Karpas-422 (cell line): ENCODE measurements at regions not wholly inside any gene's neighbourhood (a gene's known extent, or its start where the extent isn't known, plus 50 kb on each side); places are given as distances from the start of the nearest gene placed in this dataset.
"Not testable (repeated sequence)": the region's sequence is repeated elsewhere in the genome, so short reads cannot be mapped to it uniquely, and the experiment has no call there.

ENCODE experiments used
- DNase-seq: peaks from one replicate; pipeline ENCODE4 v3.0.0-alpha.2; 2015
- H2AFZ ChIP-seq: fragments of 200-600 bp; sonication (generic); 2 replicates; pipeline ENCODE4 v1.6.1; 2014; ENCODE audit warnings: antibody characterized with exemption, low read length, mixed read lengths
- H3K27ac ChIP-seq: fragments of 200-600 bp; sonication (generic); 2 replicates; pipeline ENCODE4 v1.5.1; 2014; ENCODE audit warnings: mild to moderate bottlenecking, low read length, moderate library complexity
- H3K27me3 ChIP-seq: fragments of 200-600 bp; sonication (generic); 2 replicates; pipeline ENCODE4 v1.6.1; 2014; ENCODE audit warnings: low read length, mixed read lengths
- H3K36me3 ChIP-seq: fragments of 200-600 bp; sonication (generic); 2 replicates; pipeline ENCODE4 v1.6.1; 2014; ENCODE audit warnings: low read length, mixed read lengths; ENCODE audit not compliant: insufficient read depth
- H3K4me1 ChIP-seq: fragments of 200-600 bp; sonication (generic); 2 replicates; pipeline ENCODE4 v1.6.1; 2014; ENCODE audit warnings: mild to moderate bottlenecking, low read length, mixed read lengths
- H3K4me2 ChIP-seq: fragments of 200-600 bp; sonication (generic); 2 replicates; pipeline ENCODE4 v1.6.1; 2014; ENCODE audit warnings: low read length, low read depth, mild to moderate bottlenecking; ENCODE audit not compliant: poor library complexity, severe bottlenecking
- H3K4me3 ChIP-seq: fragments of 200-600 bp; sonication (generic); 2 replicates; pipeline ENCODE4 v1.5.1; 2014; ENCODE audit warnings: mild to moderate bottlenecking, antibody characterized with exemption, low read length, mixed read lengths
- H3K79me2 ChIP-seq: fragments of 200-600 bp; sonication (generic); 2 replicates; pipeline ENCODE4 v1.6.1; 2014; ENCODE audit warnings: mild to moderate bottlenecking, low read length, mixed read lengths
- H3K9ac ChIP-seq: fragments of 200-600 bp; sonication (generic); 2 replicates; pipeline ENCODE4 v1.6.0; 2014; ENCODE audit warnings: low read length
- H3K9me2 ChIP-seq: fragments of 200-600 bp; sonication (generic), shearing (Covaris generic); replicated peaks from 2 replicates; pipeline ENCODE4 v1.6.0; 2014; ENCODE audit warnings: mild to moderate bottlenecking, low read length, moderate library complexity; ENCODE audit not compliant: insufficient read depth
- H3K9me3 ChIP-seq: fragments of 300-700, 200-600 bp; sonication (generic); 2 replicates; pipeline ENCODE4 v1.6.1; 2014; ENCODE audit warnings: low read length, mixed read lengths
- H4K20me1 ChIP-seq: fragments of 200-600 bp; sonication (generic); 2 replicates; pipeline ENCODE4 v1.6.1; 2014; ENCODE audit warnings: mild to moderate bottlenecking, antibody characterized with exemption, low read length, low read depth; ENCODE audit not compliant: insufficient read depth

DNA sequence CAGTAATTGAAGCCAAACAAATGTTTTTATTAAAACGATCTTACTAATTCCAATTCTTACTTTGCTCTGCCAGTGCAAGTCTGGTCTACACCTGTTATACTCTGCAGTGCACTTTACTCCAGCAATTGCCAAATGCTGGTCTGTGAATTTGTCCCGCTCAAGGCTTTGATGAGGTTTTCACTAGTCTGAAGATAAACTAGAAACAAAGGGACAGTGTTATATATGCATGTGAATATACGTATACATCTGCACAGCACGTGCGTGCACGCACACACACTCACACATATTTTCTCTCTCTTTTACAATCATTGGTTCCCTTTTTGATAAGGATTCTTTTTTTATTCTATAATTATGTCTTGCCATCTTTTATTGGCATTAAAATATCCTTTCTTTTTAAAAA is 88.5 kb upstream of the LCORL start:
- H3K27ac ChIP-seq, result no peak overlapping the region
- no peak overlapping the region for H3K4me2 ChIP-seq
- DNase-seq, result no peak
- no peak overlapping the region for H3K9ac ChIP-seq
- H4K20me1 ChIP-seq, result no peaks in the 10 kb centered on the region
- no peaks in the 10 kb centered on the region for H3K36me3 ChIP-seq
- H3K4me3 ChIP-seq, result no peak overlapping the region
- H3K9me2 ChIP-seq, result no peaks in the 10 kb centered on the region
- no peaks in the 10 kb centered on the region for H3K4me1 ChIP-seq
- H3K27me3 ChIP-seq, result no peaks in the 10 kb centered on the region
- H3K9me3 ChIP-seq, result no peaks in the 10 kb centered on the region
- no peaks in the 10 kb centered on the region for H3K79me2 ChIP-seq
- H2AFZ ChIP-seq, result no peak overlapping the region

- H3K27me3 ChIP-seq, result no peaks in the 10 kb centered on the region
- H3K4me2 ChIP-seq, result no peak overlapping the region
- H3K36me3 ChIP-seq, result no peaks in the 10 kb centered on the region
- H3K9me2 ChIP-seq, result no peaks in the 10 kb centered on the region
- no peaks in the 10 kb centered on the region for H4K20me1 ChIP-seq
- no peaks in the 10 kb centered on the region for H3K9me3 ChIP-seq
- no peak overlapping the region for H3K27ac ChIP-seq
- no peak overlapping the region for H3K4me3 ChIP-seq
- no peaks in the 10 kb centered on the region for H3K79me2 ChIP-seq
- H3K9ac ChIP-seq, result no peak overlapping the region
- H3K4me1 ChIP-seq, result no peaks in the 10 kb centered on the region
- no peak for DNase-seq
- H2AFZ ChIP-seq, result no peak overlapping the region
Observed at GRCh38 chr4:18109676-18110075, 88.1 kb upstream of the LCORL start.

DNA sequence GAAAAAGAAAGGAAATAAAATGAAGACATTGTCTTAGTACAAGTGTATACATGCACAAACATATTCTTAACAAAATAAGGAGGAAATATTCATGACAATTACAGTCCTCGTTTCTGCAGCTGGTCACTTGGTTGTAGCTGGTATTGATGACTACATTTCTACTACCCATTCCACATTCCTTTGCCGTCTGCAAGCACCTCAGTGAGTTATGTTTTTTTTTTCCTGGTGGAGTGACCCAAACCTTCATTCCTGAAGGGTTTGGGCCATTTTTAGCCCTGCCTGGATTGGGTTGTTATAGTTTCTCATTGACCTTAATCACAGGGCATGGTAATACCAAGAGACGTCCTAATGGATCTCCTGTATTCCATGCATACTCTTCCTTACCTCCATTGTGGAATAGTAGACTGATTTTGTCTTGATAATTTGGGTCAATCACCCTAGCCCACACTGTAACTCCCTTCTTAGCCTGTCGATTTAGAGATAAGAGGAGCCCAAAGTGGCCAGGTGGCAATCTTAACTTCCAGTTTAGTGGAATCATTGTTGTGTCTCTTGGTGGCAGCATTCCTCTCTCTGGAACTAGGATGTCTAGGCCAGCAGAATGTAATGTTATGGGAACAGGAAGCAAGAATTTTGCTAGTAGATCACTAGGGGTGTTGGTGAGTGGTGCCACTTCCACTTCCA is 86.4 kb upstream of the LCORL start:
- H3K79me2 ChIP-seq, result not testable (repeated sequence)

DNA sequence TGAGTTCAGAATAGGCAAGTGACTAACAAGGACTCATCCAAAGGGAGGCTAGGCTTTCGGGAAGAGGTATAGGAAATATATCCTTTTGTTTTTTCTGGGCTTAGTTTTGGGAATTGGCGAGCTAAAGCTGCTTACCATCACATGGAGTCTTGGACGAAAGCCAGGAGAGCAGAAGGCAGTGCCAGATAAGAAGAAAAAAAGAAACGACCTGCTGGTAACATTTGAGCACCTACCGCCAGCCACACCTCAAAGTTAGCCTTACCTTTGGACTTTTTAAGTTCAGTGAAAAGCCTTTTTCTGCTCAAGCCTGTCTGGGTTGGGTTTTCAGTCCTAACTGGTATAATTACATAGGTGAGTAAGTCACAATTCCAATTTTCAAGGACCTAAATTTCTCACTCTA is 85.1 kb upstream of the LCORL start:
- H3K36me3 ChIP-seq, result no peaks in the 10 kb centered on the region
- no peaks in the 10 kb centered on the region for H3K9me3 ChIP-seq
- H3K4me1 ChIP-seq, result no peaks in the 10 kb centered on the region
- H3K27me3 ChIP-seq, result no peaks in the 10 kb centered on the region
- H3K9me2 ChIP-seq, result no peaks in the 10 kb centered on the region
- DNase-seq, result no peak
- H2AFZ ChIP-seq, result no peak overlapping the region
- H3K4me3 ChIP-seq, result no peak overlapping the region
- H3K9ac ChIP-seq, result no peak overlapping the region
- no peak overlapping the region for H3K4me2 ChIP-seq
- no peak overlapping the region for H3K27ac ChIP-seq
- no peaks in the 10 kb centered on the region for H4K20me1 ChIP-seq
- H3K79me2 ChIP-seq, result no peaks in the 10 kb centered on the region

More for the DNA sequence above, 86.4 kb upstream of the LCORL start:
- H3K9me2 ChIP-seq, H3K4me3 ChIP-seq, H4K20me1 ChIP-seq, H3K27me3 ChIP-seq, H3K9me3 ChIP-seq, H2AFZ ChIP-seq, H3K27ac ChIP-seq, H3K36me3 ChIP-seq, H3K4me2 ChIP-seq, H3K4me1 ChIP-seq, DNase-seq, H3K9ac ChIP-seq: not testable (repeated sequence)

GRCh38 chr4:18105030-18106011 is 83.8 kb upstream of the LCORL start:
- H3K9ac ChIP-seq, result no peak overlapping the region
- H3K36me3 ChIP-seq, result no peaks in the 10 kb centered on the region
- no peaks in the 10 kb centered on the region for H4K20me1 ChIP-seq
- no peaks in the 10 kb centered on the region for H3K9me2 ChIP-seq
- H3K9me3 ChIP-seq, result no peaks in the 10 kb centered on the region
- no peaks in the 10 kb centered on the region for H3K27me3 ChIP-seq
- H3K4me1 ChIP-seq, result peaks cover 8% of the 10 kb centered on the region
- no peak overlapping the region for H2AFZ ChIP-seq
- H3K4me3 ChIP-seq, result no peak overlapping the region
- H3K4me2 ChIP-seq, result no peak overlapping the region
- no peaks in the 10 kb centered on the region for H3K79me2 ChIP-seq
- DNase-seq, result no peak
- no peak overlapping the region for H3K27ac ChIP-seq

GRCh38 chr4:18103876-18104605 is 82.5 kb upstream of the LCORL start:
- Histone ChIP-seq H3K4me3 (no peak overlapping the region), H3K27me3 (no peaks in the 10 kb centered on the region), H2AFZ (no peak overlapping the region), H3K9ac (no peak overlapping the region), H3K79me2 (no peaks in the 10 kb centered on the region), H3K9me2 (no peaks in the 10 kb centered on the region), H3K9me3 (no peaks in the 10 kb centered on the region), H3K36me3 (no peaks in the 10 kb centered on the region), H3K4me1 (peaks cover 11% of the 10 kb centered on the region), H4K20me1 (no peaks in the 10 kb centered on the region), H3K4me2 (no peak overlapping the region), H3K27ac (no peak overlapping the region)
- DNase-seq, result no peak

DNA sequence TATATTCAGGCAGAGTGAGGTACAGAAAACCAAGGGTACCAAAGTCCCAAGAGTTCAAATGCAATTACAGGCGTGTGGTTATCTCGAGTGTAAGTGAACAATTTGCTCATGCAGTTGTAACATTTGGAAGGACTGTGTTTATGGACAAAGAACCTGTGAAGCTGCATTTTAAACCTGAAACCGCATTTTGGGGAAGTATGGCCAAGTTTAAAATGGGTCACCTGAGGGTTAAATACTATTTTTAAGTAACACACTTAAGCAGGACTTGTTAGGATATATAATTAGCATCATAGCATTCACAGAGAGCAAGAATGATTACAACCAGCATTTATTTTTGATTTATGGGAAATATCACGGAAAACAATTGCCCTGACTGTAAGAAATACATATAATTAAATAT is 79.1 kb upstream of the LCORL start:
- H3K79me2 ChIP-seq, result no peaks in the 10 kb centered on the region
- no peaks in the 10 kb centered on the region for H3K36me3 ChIP-seq
- no peaks in the 10 kb centered on the region for H3K9me3 ChIP-seq
- peak overlapping the region; percentile 35 for H3K4me2 ChIP-seq
- H2AFZ ChIP-seq, result no peak overlapping the region
- H3K27me3 ChIP-seq, result no peaks in the 10 kb centered on the region
- H3K9me2 ChIP-seq, result no peaks in the 10 kb centered on the region
- H4K20me1 ChIP-seq, result no peaks in the 10 kb centered on the region
- no peak overlapping the region for H3K9ac ChIP-seq
- H3K27ac ChIP-seq, result no peak overlapping the region
- H3K4me1 ChIP-seq, result peaks cover 11% of the 10 kb centered on the region
- no peak overlapping the region for H3K4me3 ChIP-seq
- peak; percentile 57 for DNase-seq

GRCh38 chr4:18090447-18090846 is 68.9 kb upstream of the LCORL start:
- not testable (repeated sequence) for H3K4me3 ChIP-seq, H3K27ac ChIP-seq, H4K20me1 ChIP-seq, H3K4me1 ChIP-seq, H3K9me2 ChIP-seq, H3K4me2 ChIP-seq, H3K79me2 ChIP-seq, DNase-seq, H3K9me3 ChIP-seq, H3K27me3 ChIP-seq, H3K9ac ChIP-seq, H2AFZ ChIP-seq, H3K36me3 ChIP-seq
